ENCODE measurements at regions not wholly inside any gene's neighbourhood (a gene's known extent, or its start where the extent isn't known, plus 50 kb on each side); places are given as distances from the start of the nearest gene placed in this dataset.

- H3K9me3 ChIP-seq (ENCODE audit: control insufficient read depth, insufficient read depth, low read depth, low read length), result no peaks in the 10 kb centered on the region
- H3K4me1 ChIP-seq (ENCODE audit: control insufficient read depth, insufficient read depth, low read length), result no peaks in the 10 kb centered on the region
- H3K27me3 ChIP-seq (ENCODE audit: control insufficient read depth, insufficient read depth, low read length), result no peaks in the 10 kb centered on the region
- no peak for ATAC-seq
- CTCF ChIA-PET, result no interaction called here
- DNase-seq (ENCODE audit: low read depth, low spot score), result no peak
- no peak overlapping the region for H3K27ac ChIP-seq (ENCODE audit: low read length)
- BruUV-seq (replicated peaks), result no TSS peak
- TF ChIP-seq SIN3A (IDR thresholded peaks at IDR 0.05; ENCODE audit: borderline replicate concordance, insufficient read depth, low read depth, low read length), result no peak
- TF ChIP-seq REST (IDR thresholded peaks at IDR 0.05; ENCODE audit: insufficient read depth in 1 of 2, low read depth in 2 of 2, low read length in 1 of 2), result no peak
- no peak for TF ChIP-seq POLR2AphosphoS5 (IDR thresholded peaks at IDR 0.05; ENCODE audit: low read depth, low read length)
- POLR2A ChIA-PET, result interaction anchor here (0.6 to 0.7 kb wide), 2 partner anchors 107 to 1536 kb away, joined by 10 to 11 read pairs; no protein-coding TSS in a partner anchor
- in situ Hi-C loops (cut with HindIII; ENCODE audit: low pct_unique_long_range_greater_than_20kb, low sequenced_read_pairs) (no loop called here), intact Hi-C loops (cut with micrococcal nuclease; ENCODE audit: unreplicated experiment) (no loop called here)
- H3K36me3 ChIP-seq (ENCODE audit: control insufficient read depth, insufficient read depth, low read length), result no peaks in the 10 kb centered on the region
- H3K4me3 ChIP-seq (ENCODE audit: low read depth in 2 of 2, low read length in 2 of 2), result no peak overlapping the region
These were observed 78.5 kb downstream of the RBM43 start for GRCh38 chr2:151182899-151183809.

GRCh38 chr2:151182396-151182795 lies 79.3 kb downstream of the RBM43 start:
- ATAC-seq, result no peak
- CTCF ChIA-PET, result no interaction called here
- Histone ChIP-seq H3K27ac (ENCODE audit: low read length) (no peak overlapping the region), H3K9me3 (ENCODE audit: control insufficient read depth, insufficient read depth, low read depth, low read length) (no peaks in the 10 kb centered on the region), H3K27me3 (ENCODE audit: control insufficient read depth, insufficient read depth, low read length) (no peaks in the 10 kb centered on the region), H3K4me1 (ENCODE audit: control insufficient read depth, insufficient read depth, low read length) (no peaks in the 10 kb centered on the region), H3K36me3 (ENCODE audit: control insufficient read depth, insufficient read depth, low read length) (no peaks in the 10 kb centered on the region), H3K4me3 (ENCODE audit: low read depth in 2 of 2, low read length in 2 of 2) (no peak overlapping the region)
- TF ChIP-seq SIN3A (IDR thresholded peaks at IDR 0.05; ENCODE audit: borderline replicate concordance, insufficient read depth, low read depth, low read length) (no peak), TCF7L2 (IDR thresholded peaks at IDR 0.05; ENCODE audit: low read depth, low read length) (no peak), CTCF (IDR thresholded peaks at IDR 0.05) (no peak), POLR2AphosphoS5 (IDR thresholded peaks at IDR 0.05; ENCODE audit: low read depth, low read length) (no peak), REST (IDR thresholded peaks at IDR 0.05; ENCODE audit: insufficient read depth in 1 of 2, low read depth in 2 of 2, low read length in 1 of 2) (no peak)
- in situ Hi-C loops (cut with HindIII; ENCODE audit: low pct_unique_long_range_greater_than_20kb, low sequenced_read_pairs), result no loop called here
- DNase-seq (ENCODE audit: low read depth, low spot score), result no peak
- no TSS peak for BruUV-seq (replicated peaks)
- POLR2A ChIA-PET, result interaction anchor here (0.7 kb wide), 1 partner anchor 106 kb away, joined by 10 read pairs; no protein-coding TSS in a partner anchor
- intact Hi-C loops (cut with micrococcal nuclease; ENCODE audit: unreplicated experiment), result no loop called here
